GM12873 (cell line): ENCODE measurements at regions not wholly inside any gene's neighbourhood (a gene's known extent, or its start where the extent isn't known, plus 50 kb on each side); places are given as distances from the start of the nearest gene placed in this dataset.

Experiments used
- CTCF ChIP-seq: IDR thresholded peaks from 2 replicates; pipeline ENCODE4 v1.5.1; 2012; ENCODE audit warnings: low read depth, mild to moderate bottlenecking, moderate library complexity, low read length, control low read depth; ENCODE audit not compliant: insufficient read depth; ENCODE audit errors: missing control alignments

- TF ChIP-seq CTCF = peak; percentile 22
These were observed 416.2 kb downstream of the FOXD4L4 start for GRCh38 chr9:66153021-66153725.

- peak; percentile 29 for TF ChIP-seq CTCF
These were observed 507.8 kb downstream of the FOXD4L4 start for GRCh38 chr9:66244763-66245162.
